IMR-90 (cell line): ENCODE measurements at regions not wholly inside any gene's neighbourhood (a gene's known extent, or its start where the extent isn't known, plus 50 kb on each side); places are given as distances from the start of the nearest gene placed in this dataset.

ENCODE experiments used
- CTCF ChIP-seq: conservative IDR thresholded peaks from 2 replicates; pipeline ENCODE4 v1.5.1; 2012; ENCODE audit warnings: mild to moderate bottlenecking, low read depth, low read length, improper control_type of control experiment
- RAD21 ChIP-seq: IDR thresholded peaks from 2 replicates; pipeline ENCODE4 v1.6.1; 2012; ENCODE audit warnings: low read length, improper control_type of control experiment

- TF ChIP-seq CTCF (no peak), RAD21 (no peak)
Observed at GRCh38 chr15:67940324-67940719, 100.5 kb upstream of the RNU6-1 start.
